Calu3 (cell line): ENCODE measurements at regions not wholly inside any gene's neighbourhood (a gene's known extent, or its start where the extent isn't known, plus 50 kb on each side); places are given as distances from the start of the nearest gene placed in this dataset.

Experiments
- BruUV-seq: library from RNA; stranded (reverse); fragments of 400-500 nt; replicated peaks from 2 replicates; lab custom pipeline; 2021; lab: Mats Ljungman, UMichigan
- CTCF ChIA-PET: fragments of 300-600 bp; sonication (Branson Sonifier 250); formaldehyde crosslinking; loops from one replicate; lab custom pipeline; 2022; ENCODE audit warnings: antibody characterized with exemption; lab: Charles Lee
- DNase-seq: peaks from one replicate; pipeline ENCODE4 v3.0.0; 2022
- H3K27ac Mint-ChIP-seq: one replicate; pipeline ENCODE4 v1.8.0; 2022; ENCODE audit warnings: mixed read lengths; ENCODE audit not compliant: unreplicated experiment
- H3K27me3 Mint-ChIP-seq: one replicate; pipeline ENCODE4 v1.8.0; 2022; ENCODE audit warnings: mixed read lengths; ENCODE audit not compliant: unreplicated experiment
- H3K36me3 Mint-ChIP-seq: one replicate; pipeline ENCODE4 v1.8.0; 2022; ENCODE audit warnings: mild to moderate bottlenecking, moderate library complexity, mixed read lengths; ENCODE audit not compliant: insufficient read depth, unreplicated experiment
- H3K4me1 Mint-ChIP-seq: one replicate; pipeline ENCODE4 v1.8.0; 2022; ENCODE audit warnings: mild to moderate bottlenecking, low read depth, mixed read lengths; ENCODE audit not compliant: unreplicated experiment
- H3K4me3 Mint-ChIP-seq: one replicate; pipeline ENCODE4 v1.8.0; 2022; ENCODE audit warnings: mild to moderate bottlenecking, low read depth, moderate library complexity, mixed read lengths; ENCODE audit not compliant: unreplicated experiment
- H3K9me3 Mint-ChIP-seq: one replicate; pipeline ENCODE4 v1.8.0; 2022; ENCODE audit warnings: low read depth, mixed read lengths; ENCODE audit not compliant: unreplicated experiment
- CTCF ChIP-seq: fragments of 200-600 bp; IDR thresholded peaks from one replicate; pipeline ENCODE4 v1.8.0; 2022; ENCODE audit warnings: antibody characterized with exemption; ENCODE audit not compliant: unreplicated experiment
- intact Hi-C: fragments of 100-400 bp; cut with micrococcal nuclease; formaldehyde crosslinking; loops from one replicate; pipeline ENCODE4 v1.10.0; 2022; ENCODE audit not compliant: unreplicated experiment

GRCh38 chr2:155913356-155913755 is 419.2 kb downstream of the NR4A2 start:
- Mint-ChIP-seq H3K27me3 (no peaks in the 10 kb centered on the region), H3K27ac (no peak overlapping the region), H3K9me3 (no peaks in the 10 kb centered on the region), H3K36me3 (no peaks in the 10 kb centered on the region), H3K4me1 (no peaks in the 10 kb centered on the region), H3K4me3 (no peak overlapping the region)
- TF ChIP-seq CTCF, result no peak
- BruUV-seq, result no TSS peak
- intact Hi-C loops, result no loop called here
- CTCF ChIA-PET, result no interaction called here
- DNase-seq, result no peak

GRCh38 chr2:155908567-155908966 is 424.0 kb downstream of the NR4A2 start:
- BruUV-seq, result no TSS peak
- intact Hi-C loops, result no loop called here
- no peaks in the 10 kb centered on the region for H3K4me1 Mint-ChIP-seq
- no peak for TF ChIP-seq CTCF
- no peaks in the 10 kb centered on the region for H3K9me3 Mint-ChIP-seq
- no peak for DNase-seq
- H3K27ac Mint-ChIP-seq, result no peak overlapping the region
- CTCF ChIA-PET, result no interaction called here
- no peaks in the 10 kb centered on the region for H3K36me3 Mint-ChIP-seq
- H3K27me3 Mint-ChIP-seq, result no peaks in the 10 kb centered on the region
- no peak overlapping the region for H3K4me3 Mint-ChIP-seq

GRCh38 chr2:155907211-155907610 is 425.3 kb downstream of the NR4A2 start:
- no peak overlapping the region for H3K4me3 Mint-ChIP-seq
- intact Hi-C loops, result no loop called here
- H3K27me3 Mint-ChIP-seq, result no peaks in the 10 kb centered on the region
- no peaks in the 10 kb centered on the region for H3K9me3 Mint-ChIP-seq
- no peaks in the 10 kb centered on the region for H3K36me3 Mint-ChIP-seq
- CTCF ChIA-PET, result no interaction called here
- no peak overlapping the region for H3K27ac Mint-ChIP-seq
- H3K4me1 Mint-ChIP-seq, result no peaks in the 10 kb centered on the region
- DNase-seq, result no peak
- no TSS peak for BruUV-seq
- no peak for TF ChIP-seq CTCF

GRCh38 chr2:155905657-155906056 is 426.9 kb downstream of the NR4A2 start:
- no peak for DNase-seq
- Mint-ChIP-seq H3K4me1 (no peaks in the 10 kb centered on the region), H3K36me3 (no peaks in the 10 kb centered on the region), H3K9me3 (no peaks in the 10 kb centered on the region), H3K27ac (no peak overlapping the region), H3K27me3 (no peaks in the 10 kb centered on the region), H3K4me3 (no peak overlapping the region)
- TF ChIP-seq CTCF, result no peak
- BruUV-seq, result no TSS peak
- intact Hi-C loops, result no loop called here
- CTCF ChIA-PET, result no interaction called here
